GM18511 (cell line): ENCODE measurements at regions not wholly inside any gene's neighbourhood (a gene's known extent, or its start where the extent isn't known, plus 50 kb on each side); places are given as distances from the start of the nearest gene placed in this dataset.
"Not testable (repeated sequence)": the region's sequence is repeated elsewhere in the genome, so short reads cannot be mapped to it uniquely, and the experiment has no call there.

Experiments used
- ATAC-seq: cut with Tn5 transposase; IDR thresholded peaks from one replicate; pipeline ENCODE4 v1.9.1; 2021; ENCODE audit warnings: mild to moderate bottlenecking, moderate library complexity; ENCODE audit not compliant: unreplicated experiment

GRCh38 chr6:147651-148050 is 144.6 kb upstream of the DUSP22 start:
- not testable (repeated sequence) for ATAC-seq

DNA sequence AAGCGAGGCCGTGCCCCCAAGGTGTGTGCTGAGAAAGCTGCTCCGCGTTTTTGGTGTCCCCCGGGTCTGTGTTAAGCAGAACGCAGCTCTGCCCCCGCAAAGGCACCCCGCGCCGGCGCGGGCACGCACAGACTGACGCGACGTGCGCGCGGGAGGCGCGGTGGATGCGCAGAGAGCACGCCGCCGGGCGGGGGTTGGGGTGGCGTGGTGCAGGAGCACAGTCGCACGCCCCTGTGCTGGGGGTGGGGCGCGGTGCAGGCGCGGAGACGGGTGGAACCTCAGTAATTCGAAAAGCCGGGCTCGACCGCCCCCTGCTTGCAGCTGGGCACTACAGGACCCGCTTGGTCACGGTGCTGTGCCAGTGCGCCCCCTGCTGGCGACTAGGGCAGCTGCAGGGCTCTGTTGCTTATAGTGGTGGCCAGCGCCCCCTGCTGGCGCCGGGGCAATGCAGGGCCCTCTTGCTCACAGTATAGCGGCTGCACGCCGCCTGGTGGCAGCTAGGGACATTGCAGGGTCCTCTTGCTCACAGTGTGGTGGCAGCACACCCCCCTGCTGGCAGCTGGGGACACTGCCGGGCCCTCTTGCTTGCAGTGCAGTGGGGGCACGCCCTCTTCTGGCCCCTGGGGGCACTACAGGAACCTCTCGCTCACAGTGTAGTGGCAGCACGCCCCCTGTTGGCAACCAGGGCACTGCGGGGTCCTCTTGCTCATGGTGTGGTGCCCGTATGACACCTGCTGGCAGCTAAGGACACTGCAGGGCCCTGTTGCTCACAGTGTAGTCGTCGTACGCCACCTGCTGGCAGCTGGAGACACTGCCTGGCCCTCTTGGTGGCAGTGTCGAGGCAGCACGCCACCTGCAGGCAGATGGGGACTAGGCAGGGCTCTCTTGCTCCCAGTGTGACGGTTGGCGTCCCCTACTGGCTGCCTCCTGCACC is 144.0 kb upstream of the DUSP22 start:
- peak; percentile 97 for ATAC-seq

GRCh38 chr6:150147-150546 is 142.1 kb upstream of the DUSP22 start:
- ATAC-seq = not testable (repeated sequence)

- ATAC-seq = not testable (repeated sequence)
Observed at GRCh38 chr6:152436-152835, 139.9 kb upstream of the DUSP22 start.

DNA sequence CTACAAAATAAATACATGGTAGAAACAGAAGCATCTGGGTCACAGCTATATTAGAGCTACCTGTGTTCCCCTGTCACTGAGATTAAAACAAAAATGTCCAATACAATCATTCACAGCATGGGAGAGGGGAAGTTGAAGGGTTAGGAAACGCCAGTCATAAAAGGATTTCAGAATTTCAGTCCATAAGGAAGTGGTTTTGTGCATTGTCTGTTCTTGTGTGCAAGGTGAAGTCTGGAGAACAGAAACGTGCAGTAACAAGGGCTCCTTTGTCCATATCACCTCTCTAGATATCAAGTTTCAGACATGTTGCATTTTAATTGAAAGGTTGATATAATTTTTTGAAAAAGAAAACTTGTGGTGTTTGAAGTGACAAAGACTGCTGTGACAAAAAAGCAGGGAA is 139.3 kb upstream of the DUSP22 start:
- not testable (repeated sequence) for ATAC-seq

GRCh38 chr6:153867-154266 is 138.4 kb upstream of the DUSP22 start:
- ATAC-seq = not testable (repeated sequence)

GRCh38 chr6:154321-155092 is 137.8 kb upstream of the DUSP22 start:
- ATAC-seq = not testable (repeated sequence)

DNA sequence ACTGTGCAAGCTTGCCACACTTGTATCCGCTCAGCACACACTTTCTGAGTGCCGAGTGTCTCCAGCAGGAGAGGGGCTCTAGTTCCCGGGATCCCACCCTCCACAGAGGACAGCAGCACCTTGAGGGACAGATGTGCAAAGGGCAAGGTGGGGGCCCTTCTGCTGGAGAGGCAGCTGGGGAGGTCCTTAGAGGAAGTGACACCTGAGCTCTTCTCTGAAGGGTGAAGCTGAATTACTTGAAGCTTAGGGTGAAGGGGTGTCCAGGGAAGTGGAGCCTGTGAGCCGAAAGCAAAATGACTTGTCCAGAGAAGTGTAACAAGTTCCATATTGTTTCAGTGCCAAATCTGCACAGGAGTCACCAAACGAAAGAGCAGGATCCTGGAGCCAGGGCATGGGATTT is 136.3 kb upstream of the DUSP22 start:
- ATAC-seq = no peak

- ATAC-seq = not testable (repeated sequence)
Observed at GRCh38 chr6:156441-157140, 135.7 kb upstream of the DUSP22 start.

GRCh38 chr6:157176-157575 is 135.1 kb upstream of the DUSP22 start:
- ATAC-seq = not testable (repeated sequence)

GRCh38 chr6:161657-162056 is 130.6 kb upstream of the DUSP22 start:
- ATAC-seq = not testable (repeated sequence)

GRCh38 chr6:164720-165119 is 127.6 kb upstream of the DUSP22 start:
- ATAC-seq = no peak

DNA sequence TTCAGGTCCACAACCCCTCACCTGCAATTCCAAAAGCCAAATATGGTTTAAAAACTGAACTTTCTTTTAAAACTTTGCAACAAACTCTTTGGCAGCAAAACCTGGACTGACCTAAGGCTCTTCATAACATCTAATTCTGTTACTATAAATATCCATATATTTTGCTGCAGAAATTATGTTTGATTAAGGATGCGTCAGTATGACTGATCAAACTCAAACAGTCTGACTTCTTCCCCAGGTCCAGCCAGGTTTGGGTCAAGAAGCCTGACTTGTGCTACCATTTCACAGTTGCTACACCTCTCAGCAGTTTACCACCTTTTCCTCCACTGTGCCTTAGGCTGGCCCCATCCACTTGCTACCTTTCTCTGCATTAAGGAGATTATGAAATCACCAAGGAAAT is 127.0 kb upstream of the DUSP22 start:
- ATAC-seq = no peak

DNA sequence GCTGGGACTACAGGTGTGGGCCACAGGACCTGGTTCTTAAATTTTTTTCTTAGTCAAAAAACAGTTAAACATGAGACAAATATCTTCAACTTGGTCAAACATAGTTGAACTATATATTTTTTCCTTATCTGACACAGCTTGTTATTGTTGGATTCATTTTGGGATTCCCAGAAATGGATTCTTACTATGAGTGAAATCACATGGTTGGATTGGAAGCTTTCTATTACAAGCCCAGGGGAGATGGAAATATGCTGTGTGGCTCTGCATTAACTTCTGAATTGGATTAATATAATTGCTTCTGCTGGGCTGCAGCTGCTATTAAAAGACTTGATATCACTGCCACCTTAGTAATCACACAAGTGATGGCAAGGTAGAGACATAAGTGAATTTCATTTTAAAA is 126.4 kb upstream of the DUSP22 start:
- ATAC-seq = no peak

DNA sequence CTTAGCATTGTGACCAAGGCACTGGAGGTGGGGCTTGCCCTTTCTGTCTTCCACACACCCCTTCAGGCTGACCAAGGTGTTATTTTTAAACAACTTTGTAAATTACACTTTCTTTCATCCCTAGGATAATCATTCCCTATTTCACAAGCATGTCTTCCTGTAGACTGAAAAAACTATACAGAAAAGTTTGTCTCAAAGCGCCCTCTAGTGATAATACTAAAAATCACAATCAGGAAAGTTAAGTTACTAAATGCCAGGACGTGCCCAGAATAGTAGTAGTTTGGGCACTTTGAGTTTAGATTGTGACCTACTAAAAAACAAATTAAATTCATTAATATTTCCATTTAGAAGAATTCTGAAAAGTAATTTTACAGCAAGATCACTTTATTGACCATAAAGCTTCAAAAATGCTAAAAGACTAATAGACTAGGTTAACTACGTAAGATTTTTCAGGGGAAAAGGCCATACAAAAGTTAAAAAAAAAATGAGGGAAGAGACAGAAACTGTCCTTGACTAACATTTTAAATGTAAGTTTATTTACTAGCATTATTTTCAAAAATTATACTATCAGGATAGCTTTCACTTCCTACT is 123.3 kb upstream of the DUSP22 start:
- no peak for ATAC-seq

DNA sequence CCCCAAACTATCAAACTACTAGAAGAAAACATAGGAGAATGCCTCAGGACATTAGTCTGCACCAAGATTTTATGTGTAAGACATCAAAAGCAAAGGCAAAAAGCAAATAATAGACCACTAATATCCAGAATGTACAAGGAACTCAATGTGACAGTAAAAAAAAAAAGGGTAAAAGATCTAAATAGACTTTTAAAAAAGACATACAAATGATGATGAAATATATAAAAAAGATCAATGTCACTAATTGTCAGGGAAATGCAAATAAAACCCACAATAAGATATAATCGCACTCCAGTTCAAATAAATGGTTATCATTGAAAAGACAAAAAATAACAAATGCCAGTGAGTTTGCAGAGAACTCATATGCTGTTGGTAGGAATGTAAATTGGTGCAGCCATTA is 118.3 kb upstream of the DUSP22 start:
- ATAC-seq = no peak

- ATAC-seq = no peak
Observed at GRCh38 chr6:175680-176079, 116.6 kb upstream of the DUSP22 start.

DNA sequence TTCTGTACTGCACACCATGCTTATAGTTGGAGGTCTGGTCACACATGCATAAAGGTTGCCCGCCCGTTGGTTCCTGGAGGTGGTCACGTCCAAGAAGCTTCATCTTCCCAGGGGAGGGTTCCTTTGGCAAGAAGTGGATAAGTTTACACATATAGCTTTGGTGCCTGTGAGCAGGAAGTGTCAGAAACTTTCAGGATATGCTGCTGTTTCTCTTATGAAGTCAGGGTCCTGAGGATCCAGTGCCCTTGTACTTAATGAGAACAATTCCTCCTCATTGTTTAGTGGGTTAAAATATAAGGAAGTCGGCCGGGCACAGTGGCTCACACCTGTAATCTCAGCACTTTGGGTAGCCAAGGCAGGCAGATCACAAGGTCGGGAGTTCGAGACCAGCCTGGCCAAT is 115.5 kb upstream of the DUSP22 start:
- ATAC-seq = no peak

DNA sequence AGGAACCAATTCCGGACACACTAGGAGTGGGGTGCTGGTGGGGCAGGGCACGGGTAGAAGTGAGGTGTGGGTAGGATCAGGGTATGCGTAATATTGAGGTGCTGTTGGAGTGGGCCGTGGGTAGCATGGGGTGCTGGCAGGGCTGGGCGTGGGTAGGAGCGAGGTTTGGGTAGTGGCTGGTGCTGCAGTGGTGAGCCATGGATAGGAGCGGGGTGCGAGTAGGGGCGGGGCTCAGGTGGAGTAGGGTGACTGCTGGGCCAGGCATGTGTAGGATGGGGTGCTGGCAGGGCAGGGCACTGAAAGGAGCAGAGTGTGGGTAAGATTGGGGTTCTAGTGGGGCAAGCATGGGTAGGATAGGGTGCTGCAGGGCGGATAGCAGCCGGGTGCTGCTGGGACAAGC is 114.2 kb upstream of the DUSP22 start:
- no peak for ATAC-seq

GRCh38 chr6:178929-179328 is 113.4 kb upstream of the DUSP22 start:
- ATAC-seq = not testable (repeated sequence)
